GM23338 (cell line): ENCODE measurements at regions not wholly inside any gene's neighbourhood (a gene's known extent, or its start where the extent isn't known, plus 50 kb on each side); places are given as distances from the start of the nearest gene placed in this dataset.

Experiments used
- EZH2 ChIP-seq: fragments of 200-600 bp; sonication (generic); IDR thresholded peaks from one replicate; pipeline ENCODE4 v1.8.0; 2017; ENCODE audit warnings: antibody characterized with exemption, mild to moderate bottlenecking, low read depth; ENCODE audit not compliant: unreplicated experiment
- POLR2AphosphoS5 ChIP-seq: IDR thresholded peaks from 2 replicates; pipeline ENCODE4 v1.6.1; 2016; ENCODE audit warnings: antibody characterized with exemption, low read depth
- STAT1 ChIP-seq: IDR thresholded peaks from one replicate; pipeline ENCODE4 v1.6.1; 2016; ENCODE audit warnings: antibody characterized with exemption; ENCODE audit not compliant: unreplicated experiment
- ZNF114 ChIP-seq: fragments of 250-450 bp; sonication (Bioruptor Pico); IDR thresholded peaks from 2 replicates; pipeline ENCODE4 v1.5.0; 2020; ENCODE audit warnings: mild to moderate bottlenecking, moderate library complexity
- TF ChIP-seq, protein P1 (sequence below): IDR thresholded peaks from one replicate; pipeline ENCODE4 v1.6.1; 2018; ENCODE audit warnings: antibody characterized with exemption; ENCODE audit not compliant: unreplicated experiment
- TF ChIP-seq, protein P2 (sequence below), 2 experiments: fragments of 200-600 bp in 1 of 2; sonication (generic) in 1 of 2; conservative IDR thresholded peaks; 2 replicates each; pipeline versions ENCODE4 v1.5.1 to v1.6.1; 2016 to 2017; ENCODE audit warnings: antibody characterized with exemption in 2 of 2, low read depth in 2 of 2, mild to moderate bottlenecking in 2 of 2, moderate library complexity in 1 of 2
- TF ChIP-seq, protein P3 (sequence below): IDR thresholded peaks from 2 replicates; pipeline ENCODE4 v1.6.1; 2016; ENCODE audit warnings: antibody characterized with exemption

DNA sequence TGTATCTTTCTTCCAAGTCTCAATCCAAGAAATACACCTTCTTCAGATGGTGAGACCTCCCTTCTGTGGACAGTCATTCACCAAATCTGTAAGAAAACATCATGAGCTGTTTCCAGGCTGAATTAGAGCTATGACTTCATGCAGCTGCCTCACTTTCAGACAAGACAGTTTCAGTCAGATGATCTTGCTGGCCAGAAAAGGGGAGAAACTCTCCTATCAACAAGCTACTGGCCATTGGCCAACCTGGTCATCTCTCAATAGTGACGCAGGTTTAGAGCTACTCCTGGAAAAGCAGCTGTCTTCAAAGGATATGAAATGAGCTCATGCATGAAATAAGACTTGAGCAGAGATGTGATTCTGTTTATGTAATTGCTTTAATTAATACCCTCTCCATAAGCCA, 69.6 kb upstream of the NDP start:
- TF ChIP-seq, protein P1, sequence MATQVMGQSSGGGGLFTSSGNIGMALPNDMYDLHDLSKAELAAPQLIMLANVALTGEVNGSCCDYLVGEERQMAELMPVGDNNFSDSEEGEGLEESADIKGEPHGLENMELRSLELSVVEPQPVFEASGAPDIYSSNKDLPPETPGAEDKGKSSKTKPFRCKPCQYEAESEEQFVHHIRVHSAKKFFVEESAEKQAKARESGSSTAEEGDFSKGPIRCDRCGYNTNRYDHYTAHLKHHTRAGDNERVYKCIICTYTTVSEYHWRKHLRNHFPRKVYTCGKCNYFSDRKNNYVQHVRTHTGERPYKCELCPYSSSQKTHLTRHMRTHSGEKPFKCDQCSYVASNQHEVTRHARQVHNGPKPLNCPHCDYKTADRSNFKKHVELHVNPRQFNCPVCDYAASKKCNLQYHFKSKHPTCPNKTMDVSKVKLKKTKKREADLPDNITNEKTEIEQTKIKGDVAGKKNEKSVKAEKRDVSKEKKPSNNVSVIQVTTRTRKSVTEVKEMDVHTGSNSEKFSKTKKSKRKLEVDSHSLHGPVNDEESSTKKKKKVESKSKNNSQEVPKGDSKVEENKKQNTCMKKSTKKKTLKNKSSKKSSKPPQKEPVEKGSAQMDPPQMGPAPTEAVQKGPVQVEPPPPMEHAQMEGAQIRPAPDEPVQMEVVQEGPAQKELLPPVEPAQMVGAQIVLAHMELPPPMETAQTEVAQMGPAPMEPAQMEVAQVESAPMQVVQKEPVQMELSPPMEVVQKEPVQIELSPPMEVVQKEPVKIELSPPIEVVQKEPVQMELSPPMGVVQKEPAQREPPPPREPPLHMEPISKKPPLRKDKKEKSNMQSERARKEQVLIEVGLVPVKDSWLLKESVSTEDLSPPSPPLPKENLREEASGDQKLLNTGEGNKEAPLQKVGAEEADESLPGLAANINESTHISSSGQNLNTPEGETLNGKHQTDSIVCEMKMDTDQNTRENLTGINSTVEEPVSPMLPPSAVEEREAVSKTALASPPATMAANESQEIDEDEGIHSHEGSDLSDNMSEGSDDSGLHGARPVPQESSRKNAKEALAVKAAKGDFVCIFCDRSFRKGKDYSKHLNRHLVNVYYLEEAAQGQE, result no peak
- TF ChIP-seq, protein P2, sequence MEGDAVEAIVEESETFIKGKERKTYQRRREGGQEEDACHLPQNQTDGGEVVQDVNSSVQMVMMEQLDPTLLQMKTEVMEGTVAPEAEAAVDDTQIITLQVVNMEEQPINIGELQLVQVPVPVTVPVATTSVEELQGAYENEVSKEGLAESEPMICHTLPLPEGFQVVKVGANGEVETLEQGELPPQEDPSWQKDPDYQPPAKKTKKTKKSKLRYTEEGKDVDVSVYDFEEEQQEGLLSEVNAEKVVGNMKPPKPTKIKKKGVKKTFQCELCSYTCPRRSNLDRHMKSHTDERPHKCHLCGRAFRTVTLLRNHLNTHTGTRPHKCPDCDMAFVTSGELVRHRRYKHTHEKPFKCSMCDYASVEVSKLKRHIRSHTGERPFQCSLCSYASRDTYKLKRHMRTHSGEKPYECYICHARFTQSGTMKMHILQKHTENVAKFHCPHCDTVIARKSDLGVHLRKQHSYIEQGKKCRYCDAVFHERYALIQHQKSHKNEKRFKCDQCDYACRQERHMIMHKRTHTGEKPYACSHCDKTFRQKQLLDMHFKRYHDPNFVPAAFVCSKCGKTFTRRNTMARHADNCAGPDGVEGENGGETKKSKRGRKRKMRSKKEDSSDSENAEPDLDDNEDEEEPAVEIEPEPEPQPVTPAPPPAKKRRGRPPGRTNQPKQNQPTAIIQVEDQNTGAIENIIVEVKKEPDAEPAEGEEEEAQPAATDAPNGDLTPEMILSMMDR (conservative IDR thresholded peaks at IDR 0.05; ENCODE audit: low read depth in 2 of 2), result no peak
- TF ChIP-seq EZH2, result no peak
- TF ChIP-seq POLR2AphosphoS5, result no peak
- TF ChIP-seq, protein P3, sequence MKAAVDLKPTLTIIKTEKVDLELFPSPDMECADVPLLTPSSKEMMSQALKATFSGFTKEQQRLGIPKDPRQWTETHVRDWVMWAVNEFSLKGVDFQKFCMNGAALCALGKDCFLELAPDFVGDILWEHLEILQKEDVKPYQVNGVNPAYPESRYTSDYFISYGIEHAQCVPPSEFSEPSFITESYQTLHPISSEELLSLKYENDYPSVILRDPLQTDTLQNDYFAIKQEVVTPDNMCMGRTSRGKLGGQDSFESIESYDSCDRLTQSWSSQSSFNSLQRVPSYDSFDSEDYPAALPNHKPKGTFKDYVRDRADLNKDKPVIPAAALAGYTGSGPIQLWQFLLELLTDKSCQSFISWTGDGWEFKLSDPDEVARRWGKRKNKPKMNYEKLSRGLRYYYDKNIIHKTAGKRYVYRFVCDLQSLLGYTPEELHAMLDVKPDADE, result no peak
- no peak for TF ChIP-seq ZNF114 (CRISPR knock-in tag)
- TF ChIP-seq STAT1, result no peak
